ENCODE measurements at regions not wholly inside any gene's neighbourhood (a gene's known extent, or its start where the extent isn't known, plus 50 kb on each side); places are given as distances from the start of the nearest gene placed in this dataset.
"Not testable (repeated sequence)": the region's sequence is repeated elsewhere in the genome, so short reads cannot be mapped to it uniquely, and the experiment has no call there.

DNA sequence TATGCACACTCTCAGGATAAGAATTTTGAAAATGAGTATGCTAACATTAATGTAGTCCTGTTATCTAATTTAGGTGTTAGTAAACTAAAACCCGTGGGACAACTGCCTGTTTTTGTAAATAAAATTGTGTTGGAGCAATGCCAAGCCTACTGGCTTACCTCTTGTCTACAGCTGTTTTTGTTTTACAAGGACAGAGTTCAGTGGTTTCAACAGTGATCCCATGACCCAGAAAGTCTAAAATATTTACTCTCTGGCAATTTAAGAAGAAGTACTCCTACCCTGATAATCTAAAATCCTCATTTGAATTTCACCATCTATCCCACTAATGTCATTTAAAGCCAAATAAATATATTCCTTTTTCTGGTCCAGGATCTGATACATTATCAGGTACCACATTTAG lies 132.9 kb downstream of the SPIN4 start:
- not testable (repeated sequence) for ATAC-seq; H3K36me3 Mint-ChIP-seq (ENCODE audit: low read depth); H3K4me1 Mint-ChIP-seq; H3K27me3 Mint-ChIP-seq; H3K4me3 Mint-ChIP-seq; DNase-seq; H3K27ac Mint-ChIP-seq; H3K9me3 ChIP-seq (ENCODE audit: control insufficient read depth, low read length, poor library complexity, severe bottlenecking)

GRCh38 chrX:63217549-63217948 lies 133.6 kb downstream of the SPIN4 start:
- ATAC-seq; DNase-seq; H3K27ac Mint-ChIP-seq; H3K4me1 Mint-ChIP-seq; H3K4me3 Mint-ChIP-seq; H3K36me3 Mint-ChIP-seq (ENCODE audit: low read depth); H3K27me3 Mint-ChIP-seq; H3K9me3 ChIP-seq (ENCODE audit: control insufficient read depth, low read length, poor library complexity, severe bottlenecking): not testable (repeated sequence)

DNA sequence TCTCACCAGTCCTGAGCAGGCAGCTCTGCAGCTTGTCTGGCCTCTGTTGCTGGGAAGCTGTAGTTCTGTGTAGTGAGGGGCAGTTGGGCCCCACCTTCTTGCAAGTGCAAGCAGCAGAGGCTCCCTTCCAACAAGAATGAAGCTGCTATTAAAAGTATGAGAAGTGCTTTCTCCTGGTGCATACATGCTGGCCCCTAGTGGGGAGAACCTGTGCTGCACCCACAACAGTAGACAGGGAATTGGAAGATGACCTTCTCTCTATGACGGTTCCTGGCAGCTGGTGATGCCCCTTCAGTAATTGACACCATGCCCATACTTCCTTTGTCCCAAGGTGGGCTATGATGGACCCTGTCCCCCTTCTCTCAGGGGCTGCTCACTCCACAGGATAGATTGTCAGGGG lies 141.5 kb downstream of the SPIN4 start:
- H3K4me3 Mint-ChIP-seq; ATAC-seq; H3K36me3 Mint-ChIP-seq (ENCODE audit: low read depth); H3K27me3 Mint-ChIP-seq; DNase-seq; H3K4me1 Mint-ChIP-seq; H3K9me3 ChIP-seq (ENCODE audit: control insufficient read depth, low read length, poor library complexity, severe bottlenecking); H3K27ac Mint-ChIP-seq: not testable (repeated sequence)

- not testable (repeated sequence) for H3K4me3 Mint-ChIP-seq; ATAC-seq; H3K4me1 Mint-ChIP-seq; H3K36me3 Mint-ChIP-seq (ENCODE audit: low read depth); DNase-seq; H3K27ac Mint-ChIP-seq; H3K9me3 ChIP-seq (ENCODE audit: control insufficient read depth, low read length, poor library complexity, severe bottlenecking); H3K27me3 Mint-ChIP-seq
These were observed 142.0 kb downstream of the SPIN4 start for GRCh38 chrX:63209128-63209527.

GRCh38 chrX:63204266-63205074 lies 146.7 kb downstream of the SPIN4 start:
- not testable (repeated sequence) for ATAC-seq; H3K36me3 Mint-ChIP-seq (ENCODE audit: low read depth)

GRCh38 chrX:63201987-63202386 lies 149.1 kb downstream of the SPIN4 start:
- not testable (repeated sequence) for ATAC-seq; H3K27me3 Mint-ChIP-seq; H3K9me3 ChIP-seq (ENCODE audit: control insufficient read depth, low read length, poor library complexity, severe bottlenecking); H3K4me1 Mint-ChIP-seq; H3K4me3 Mint-ChIP-seq; H3K27ac Mint-ChIP-seq; H3K36me3 Mint-ChIP-seq (ENCODE audit: low read depth); DNase-seq

More at GRCh38 chrX:63204266-63205074, 146.7 kb downstream of the SPIN4 start:
- not testable (repeated sequence) for H3K4me1 Mint-ChIP-seq; DNase-seq; H3K27me3 Mint-ChIP-seq; H3K27ac Mint-ChIP-seq; H3K9me3 ChIP-seq (ENCODE audit: control insufficient read depth, low read length, poor library complexity, severe bottlenecking); H3K4me3 Mint-ChIP-seq

DNA sequence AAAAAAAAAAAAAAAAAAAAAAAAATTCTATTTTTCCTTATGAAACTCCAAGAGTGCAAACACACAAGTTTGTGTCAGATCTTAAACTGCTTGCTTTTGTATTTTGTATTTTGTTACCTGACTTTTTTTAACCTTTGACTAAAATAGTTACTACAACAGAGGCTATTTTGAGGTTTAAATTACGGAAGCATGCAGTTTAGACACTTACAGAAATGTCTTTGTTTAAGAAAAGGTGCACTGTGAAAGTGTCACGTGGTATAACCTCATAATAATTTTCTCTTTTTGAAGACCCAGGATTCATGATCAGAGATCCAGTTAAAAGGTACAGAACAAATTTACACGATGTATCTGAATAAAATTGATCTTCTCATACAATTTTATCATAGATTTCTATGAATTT lies 152.4 kb downstream of the SPIN4 start:
- not testable (repeated sequence) for H3K36me3 Mint-ChIP-seq (ENCODE audit: low read depth); H3K27ac Mint-ChIP-seq

GRCh38 chrX:63192366-63193041 lies 158.6 kb downstream of the SPIN4 start:
- H3K27ac Mint-ChIP-seq; H3K4me3 Mint-ChIP-seq; ATAC-seq; H3K36me3 Mint-ChIP-seq (ENCODE audit: low read depth); H3K9me3 ChIP-seq (ENCODE audit: control insufficient read depth, low read length, poor library complexity, severe bottlenecking); H3K27me3 Mint-ChIP-seq; H3K4me1 Mint-ChIP-seq: not testable (repeated sequence)
- peak in 1 of 3 donors; percentile 6 for DNase-seq

More for the DNA sequence above, 152.4 kb downstream of the SPIN4 start:
- H3K4me3 Mint-ChIP-seq; H3K4me1 Mint-ChIP-seq; ATAC-seq; DNase-seq; H3K9me3 ChIP-seq (ENCODE audit: control insufficient read depth, low read length, poor library complexity, severe bottlenecking); H3K27me3 Mint-ChIP-seq: not testable (repeated sequence)

- ATAC-seq = no peak
- no peaks in the 10 kb centered on the region for H3K9me3 ChIP-seq (ENCODE audit: control insufficient read depth, low read length, poor library complexity, severe bottlenecking)
- no peak for DNase-seq
- Mint-ChIP-seq H3K4me3 (no peak overlapping the region), H3K36me3 (ENCODE audit: low read depth) (no peaks in the 10 kb centered on the region), H3K27ac (no peak overlapping the region), H3K27me3 (no peaks in the 10 kb centered on the region), H3K4me1 (no peaks in the 10 kb centered on the region)
These were observed 165.0 kb downstream of the SPIN4 start for GRCh38 chrX:63186137-63186536.

DNA sequence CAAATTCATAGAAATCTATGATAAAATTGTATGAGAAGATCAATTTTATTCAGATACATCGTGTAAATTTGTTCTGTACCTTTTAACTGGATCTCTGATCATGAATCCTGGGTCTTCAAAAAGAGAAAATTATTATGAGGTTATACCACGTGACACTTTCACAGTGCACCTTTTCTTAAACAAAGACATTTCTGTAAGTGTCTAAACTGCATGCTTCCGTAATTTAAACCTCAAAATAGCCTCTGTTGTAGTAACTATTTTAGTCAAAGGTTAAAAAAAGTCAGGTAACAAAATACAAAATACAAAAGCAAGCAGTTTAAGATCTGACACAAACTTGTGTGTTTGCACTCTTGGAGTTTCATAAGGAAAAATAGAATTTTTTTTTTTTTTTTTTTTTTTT lies 171.3 kb downstream of the SPIN4 start:
- DNase-seq; H3K4me1 Mint-ChIP-seq; H3K27me3 Mint-ChIP-seq; ATAC-seq; H3K27ac Mint-ChIP-seq; H3K9me3 ChIP-seq (ENCODE audit: control insufficient read depth, low read length, poor library complexity, severe bottlenecking); H3K36me3 Mint-ChIP-seq (ENCODE audit: low read depth); H3K4me3 Mint-ChIP-seq: not testable (repeated sequence)

DNA sequence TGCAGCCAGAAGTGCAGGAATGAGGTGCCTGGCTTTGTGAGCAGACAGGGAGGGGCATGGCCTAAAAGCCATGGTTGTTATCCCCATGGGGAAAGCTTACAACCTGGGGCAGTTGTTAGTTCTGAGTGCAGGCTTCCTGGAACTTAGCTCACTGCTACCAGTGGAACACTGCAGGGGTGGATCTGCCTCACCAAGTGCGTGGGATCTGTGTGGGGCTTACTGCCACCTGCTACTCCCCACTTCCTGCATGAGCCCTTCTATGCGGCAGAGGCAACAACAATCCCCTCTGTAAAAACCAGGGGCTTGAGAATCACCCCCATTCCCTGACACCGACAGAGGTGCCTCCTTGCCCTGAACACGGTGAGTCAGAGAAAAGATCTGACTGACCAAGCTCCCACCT lies 174.6 kb downstream of the SPIN4 start:
- not testable (repeated sequence) for ATAC-seq; H3K27me3 Mint-ChIP-seq; H3K4me3 Mint-ChIP-seq; H3K27ac Mint-ChIP-seq; H3K36me3 Mint-ChIP-seq (ENCODE audit: low read depth); DNase-seq; H3K4me1 Mint-ChIP-seq; H3K9me3 ChIP-seq (ENCODE audit: control insufficient read depth, low read length, poor library complexity, severe bottlenecking)

- H3K27me3 Mint-ChIP-seq; ATAC-seq; H3K4me1 Mint-ChIP-seq; DNase-seq; H3K36me3 Mint-ChIP-seq (ENCODE audit: low read depth); H3K27ac Mint-ChIP-seq; H3K4me3 Mint-ChIP-seq; H3K9me3 ChIP-seq (ENCODE audit: control insufficient read depth, low read length, poor library complexity, severe bottlenecking): not testable (repeated sequence)
These were observed 177.1 kb downstream of the SPIN4 start for GRCh38 chrX:63173841-63174718.

DNA sequence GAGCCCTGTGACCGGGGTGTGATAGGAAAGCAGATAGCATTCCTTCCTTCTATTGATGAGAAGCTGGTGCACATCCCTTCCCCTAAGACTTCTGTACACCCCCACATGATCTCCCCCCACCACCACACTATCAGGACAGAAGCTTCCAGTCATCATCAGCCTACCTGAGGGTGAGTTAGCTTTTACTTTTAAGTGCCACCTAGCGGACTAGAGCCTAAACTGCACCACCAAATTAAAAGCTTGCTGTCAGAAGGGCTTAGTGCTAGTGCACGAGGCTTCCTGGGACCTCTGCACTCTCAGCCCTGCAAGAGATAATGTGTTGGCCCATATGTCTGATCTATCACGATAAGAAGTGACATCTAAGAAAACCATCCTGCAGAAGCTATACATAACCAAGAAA lies 181.7 kb downstream of the SPIN4 start:
- H3K4me1 Mint-ChIP-seq; DNase-seq; H3K9me3 ChIP-seq (ENCODE audit: control insufficient read depth, low read length, poor library complexity, severe bottlenecking); H3K27me3 Mint-ChIP-seq; H3K36me3 Mint-ChIP-seq (ENCODE audit: low read depth); ATAC-seq; H3K4me3 Mint-ChIP-seq; H3K27ac Mint-ChIP-seq: not testable (repeated sequence)

All from T-helper 17 cell (primary cell).